Forelimb muscle (tissue), 1 donor: ENCODE measurements at regions not wholly inside any gene's neighbourhood (a gene's known extent, or its start where the extent isn't known, plus 50 kb on each side); places are given as distances from the start of the nearest gene placed in this dataset.
"Not testable (repeated sequence)": the region's sequence is repeated elsewhere in the genome, so short reads cannot be mapped to it uniquely, and the experiment has no call there.

Experiments used
- DNase-seq: peaks from one replicate; pipeline ENCODE4 v3.0.0-alpha.2; 2013; ENCODE audit warnings: low read depth

DNA sequence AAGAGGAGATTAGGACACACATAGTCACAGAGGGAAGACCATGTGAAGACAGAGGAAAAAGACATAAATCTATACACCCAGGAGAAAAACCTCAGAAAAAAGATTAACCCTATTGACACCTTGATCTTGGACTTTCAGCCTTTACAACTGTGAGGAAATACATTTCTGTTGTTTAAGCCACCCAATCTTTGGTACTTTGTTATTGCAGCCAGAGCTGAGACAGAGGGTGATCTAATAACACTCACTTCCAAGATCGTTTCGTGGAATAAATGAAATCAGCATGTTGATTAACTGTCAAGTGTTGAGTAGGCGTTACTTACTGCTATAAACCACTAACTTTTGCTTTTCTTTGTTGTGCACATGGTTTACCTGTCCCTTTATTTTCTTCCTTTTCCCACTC lies 361.2 kb upstream of the RIOK2 start:
- no peak for DNase-seq

DNA sequence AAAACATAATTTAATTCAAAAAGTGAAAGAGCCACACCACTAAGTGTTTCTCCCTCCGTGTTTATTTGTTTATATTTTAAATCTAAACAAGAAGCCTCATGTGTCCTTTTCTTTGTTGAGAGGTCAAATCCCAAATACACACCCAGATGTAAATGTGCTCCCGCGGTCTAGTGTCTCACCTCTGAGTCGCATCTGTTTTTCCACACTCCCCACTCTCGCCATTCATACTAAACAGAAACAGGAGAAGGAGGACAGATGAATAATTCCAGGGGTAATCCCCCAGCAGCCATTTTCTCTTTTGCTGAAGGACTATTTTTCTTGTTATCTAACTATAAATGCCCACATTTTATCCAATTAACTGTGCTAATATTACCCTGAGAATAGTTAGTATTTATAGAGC lies 361.6 kb upstream of the RIOK2 start:
- DNase-seq = no peak

DNA sequence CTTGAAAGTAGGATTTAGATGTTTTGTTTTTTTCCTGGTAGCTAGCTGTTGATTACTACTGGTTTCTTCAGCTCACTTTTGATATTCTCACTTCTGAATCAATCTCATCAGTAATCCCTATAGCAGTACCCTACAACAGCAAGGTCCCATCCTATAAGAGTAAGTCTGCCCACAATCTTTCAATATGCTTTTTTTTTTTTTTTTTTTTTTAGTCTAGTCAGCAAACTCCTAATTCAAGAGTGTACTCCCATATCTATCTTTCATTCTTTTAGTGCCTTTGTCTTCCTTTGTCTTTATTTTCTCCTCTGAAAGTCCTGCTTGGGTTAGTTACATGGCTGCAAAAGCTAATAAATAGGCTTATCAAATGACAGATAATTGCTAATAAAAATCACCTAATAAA lies 362.4 kb upstream of the RIOK2 start:
- DNase-seq = no peak

DNA sequence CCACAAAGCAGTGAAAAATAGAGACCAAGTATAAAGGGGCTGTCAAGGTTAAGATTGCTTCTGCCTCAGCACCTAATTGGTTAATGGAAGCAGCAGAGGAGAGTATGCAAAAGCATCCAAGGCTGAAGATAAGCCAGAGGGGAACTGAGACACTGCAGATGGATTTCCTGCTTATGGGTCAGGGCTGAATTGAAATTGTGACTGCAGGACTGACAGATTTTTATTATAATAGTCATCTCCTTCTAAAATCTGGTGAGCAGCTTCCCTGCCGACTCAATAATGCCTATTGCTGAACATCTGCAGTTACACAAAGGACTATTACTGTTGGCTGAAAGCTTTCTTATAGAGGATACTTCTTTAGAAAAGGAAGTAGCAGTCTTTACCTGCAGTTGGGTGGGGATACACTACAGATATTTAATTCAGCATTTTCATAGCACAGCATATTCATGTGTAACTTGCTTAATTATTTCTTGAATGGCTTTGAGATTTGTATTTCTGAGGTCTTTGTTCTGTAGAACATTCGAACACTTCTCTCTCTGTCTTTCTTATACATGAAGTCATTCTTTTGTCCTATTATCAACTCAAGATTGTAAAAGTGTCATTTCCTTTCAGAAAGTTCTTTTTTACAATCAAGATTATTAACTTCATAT lies 363.0 kb upstream of the RIOK2 start:
- no peak for DNase-seq

DNA sequence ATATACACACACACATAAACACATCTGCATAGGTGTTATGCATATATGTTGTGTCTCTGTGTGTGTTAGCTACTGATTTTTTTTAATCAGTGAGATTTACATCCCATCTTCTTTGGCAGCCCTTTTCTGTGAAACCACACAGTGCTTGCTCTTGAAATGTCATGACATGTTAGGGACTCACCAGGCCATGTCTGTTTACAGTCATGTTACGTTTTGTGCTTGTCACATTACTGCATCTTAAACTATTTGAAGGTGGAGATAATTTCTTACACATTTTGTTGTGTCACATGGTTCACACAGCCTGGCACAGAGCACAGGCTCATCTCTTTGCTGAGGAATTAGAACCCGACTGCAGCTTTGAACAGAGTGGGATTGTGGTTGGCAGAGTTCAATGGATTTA lies 364.4 kb upstream of the RIOK2 start:
- DNase-seq = no peak

DNA sequence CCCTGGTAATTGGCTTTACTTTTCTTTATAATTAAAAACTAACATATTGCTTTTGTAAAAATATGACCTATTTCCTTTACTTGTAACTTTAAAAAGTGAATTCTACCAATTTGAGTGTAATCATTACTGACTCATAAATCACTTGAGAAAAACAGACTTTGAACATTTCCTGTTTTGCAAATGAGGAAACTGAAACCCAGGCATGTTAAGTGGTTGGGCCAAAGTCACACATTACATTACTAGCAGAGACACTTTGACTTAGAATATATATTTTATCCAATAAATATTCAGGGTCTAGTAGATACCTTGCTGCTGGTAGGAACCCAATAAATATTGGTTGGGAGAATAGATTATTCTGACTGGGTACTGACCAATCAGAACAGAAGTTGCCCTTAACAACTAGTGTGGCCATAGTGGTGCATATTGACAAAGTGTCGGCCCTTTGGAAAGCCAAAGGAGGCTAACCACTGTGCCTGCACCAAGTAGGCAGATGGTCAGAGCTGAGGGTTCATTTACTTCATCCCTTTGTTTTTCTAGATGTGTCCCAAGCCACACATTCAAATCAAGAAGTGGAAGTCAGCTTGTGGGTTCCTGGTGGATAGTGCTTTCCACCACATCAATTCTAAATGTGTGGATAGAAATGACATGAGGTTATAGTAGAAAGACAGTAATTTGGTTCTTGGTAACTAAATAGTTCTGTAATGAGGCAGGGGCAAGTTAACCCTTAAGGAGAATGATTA lies 365.1 kb upstream of the RIOK2 start:
- no peak for DNase-seq

DNA sequence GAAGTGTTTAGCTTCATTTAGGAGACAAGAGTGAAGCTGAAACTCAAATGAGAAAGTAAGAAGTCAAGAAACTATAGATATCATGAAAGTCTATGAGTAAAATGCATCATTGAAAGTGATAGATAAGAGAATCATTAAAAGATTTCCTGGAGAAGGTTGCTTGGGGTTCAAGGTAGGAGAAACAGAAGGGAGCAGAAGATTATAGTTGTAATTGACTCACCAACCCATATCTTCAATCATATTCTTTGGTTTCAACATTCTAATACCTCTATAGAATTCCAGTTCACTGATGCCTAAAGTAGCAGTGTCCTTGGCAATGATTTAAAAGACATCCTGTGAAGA lies 365.7 kb upstream of the RIOK2 start:
- DNase-seq = no peak

DNA sequence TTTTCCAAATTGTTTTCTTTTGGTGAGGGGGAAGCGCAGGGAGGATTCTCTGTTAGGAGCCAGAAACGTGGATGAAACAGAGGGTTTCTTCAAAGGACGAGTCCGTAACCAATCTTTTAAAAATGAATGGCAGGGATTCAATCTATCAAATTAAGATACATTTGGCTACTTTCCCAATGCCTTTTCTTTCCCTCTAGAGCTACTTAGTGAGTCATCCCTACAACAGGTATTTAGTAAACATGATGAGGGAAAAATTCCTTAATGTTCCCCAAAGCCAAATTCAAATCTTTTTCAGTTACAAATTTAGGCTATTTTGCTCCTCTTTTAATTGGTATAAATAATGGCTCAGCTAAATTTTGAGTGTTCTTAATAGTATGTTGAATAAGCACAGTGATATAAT lies 366.4 kb upstream of the RIOK2 start:
- no peak for DNase-seq

DNA sequence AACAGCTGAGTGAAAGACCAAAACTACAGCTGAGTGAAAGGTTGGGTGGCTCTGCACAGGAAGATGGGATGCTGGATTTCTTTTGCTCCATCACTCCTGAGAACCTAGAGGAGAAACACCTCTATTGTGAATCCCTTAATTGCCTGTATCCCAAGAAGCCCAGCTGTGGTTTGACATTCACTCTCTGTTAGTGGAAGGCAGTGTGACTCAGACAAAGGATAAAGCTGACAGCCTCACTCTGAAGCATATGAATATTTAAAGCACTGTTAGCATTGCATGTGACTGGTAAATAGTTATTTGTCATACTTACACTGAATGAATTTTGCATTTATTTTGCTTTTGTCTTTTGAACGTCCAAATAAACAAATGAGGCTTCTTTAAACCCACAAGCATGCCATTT lies 367.1 kb upstream of the RIOK2 start:
- no peak for DNase-seq

DNA sequence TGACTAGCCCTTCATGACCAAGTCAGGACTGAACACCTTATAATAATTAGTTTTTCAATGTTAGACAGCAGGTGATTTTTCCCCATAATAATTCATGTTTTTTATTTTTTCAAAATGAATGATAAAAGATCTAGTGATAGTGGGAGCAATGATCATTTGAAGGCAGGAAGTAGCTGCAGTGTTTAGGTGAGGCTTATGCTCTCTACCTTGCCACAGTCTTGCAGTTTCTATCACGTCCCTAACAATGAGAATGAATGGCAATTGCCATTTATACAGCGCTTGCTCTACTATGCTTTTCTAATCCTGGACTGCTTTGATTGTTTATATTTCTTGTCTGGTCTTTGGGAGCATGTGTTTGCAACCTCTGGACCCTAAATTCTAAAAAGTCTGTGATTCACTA lies 367.8 kb upstream of the RIOK2 start:
- no peak for DNase-seq

DNA sequence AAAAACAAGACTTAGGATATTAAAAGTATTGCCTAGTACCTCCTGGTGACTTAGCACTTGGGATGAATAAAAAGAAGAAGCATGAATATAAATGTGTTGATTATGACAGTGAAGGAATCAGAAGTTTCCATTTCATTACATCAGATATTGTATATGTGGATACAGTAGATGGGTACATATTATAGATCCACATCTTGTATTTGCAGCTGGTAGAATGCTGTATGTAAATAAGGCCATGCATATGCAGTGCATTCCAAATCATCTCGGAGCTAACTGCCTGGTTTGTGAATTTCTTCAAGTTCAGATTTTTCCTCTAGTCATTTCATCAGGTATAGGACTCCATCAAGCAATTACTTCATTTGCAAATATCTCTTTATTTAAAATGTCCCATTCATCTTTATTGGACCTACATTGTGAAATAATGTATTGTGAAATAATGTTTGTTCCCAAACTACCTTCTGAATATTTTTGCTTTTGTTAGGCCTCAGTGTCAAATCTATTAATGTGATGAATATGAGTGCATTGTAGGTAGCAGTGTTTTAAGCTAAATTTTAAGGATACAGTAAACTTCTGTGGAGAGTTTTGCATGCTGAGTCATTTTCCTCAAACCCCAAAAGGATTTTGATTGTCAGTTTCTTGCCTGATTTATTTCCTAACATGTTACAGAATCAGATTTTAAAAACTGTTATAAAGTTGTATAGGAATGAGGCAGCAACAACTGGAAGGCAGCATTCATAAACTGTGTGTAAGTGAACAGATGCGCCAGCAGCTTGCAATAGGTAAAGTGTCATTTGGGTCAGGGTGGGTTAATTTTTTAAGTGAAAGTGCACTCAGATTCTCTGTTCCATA lies 370.8 kb upstream of the RIOK2 start:
- DNase-seq = no peak

DNA sequence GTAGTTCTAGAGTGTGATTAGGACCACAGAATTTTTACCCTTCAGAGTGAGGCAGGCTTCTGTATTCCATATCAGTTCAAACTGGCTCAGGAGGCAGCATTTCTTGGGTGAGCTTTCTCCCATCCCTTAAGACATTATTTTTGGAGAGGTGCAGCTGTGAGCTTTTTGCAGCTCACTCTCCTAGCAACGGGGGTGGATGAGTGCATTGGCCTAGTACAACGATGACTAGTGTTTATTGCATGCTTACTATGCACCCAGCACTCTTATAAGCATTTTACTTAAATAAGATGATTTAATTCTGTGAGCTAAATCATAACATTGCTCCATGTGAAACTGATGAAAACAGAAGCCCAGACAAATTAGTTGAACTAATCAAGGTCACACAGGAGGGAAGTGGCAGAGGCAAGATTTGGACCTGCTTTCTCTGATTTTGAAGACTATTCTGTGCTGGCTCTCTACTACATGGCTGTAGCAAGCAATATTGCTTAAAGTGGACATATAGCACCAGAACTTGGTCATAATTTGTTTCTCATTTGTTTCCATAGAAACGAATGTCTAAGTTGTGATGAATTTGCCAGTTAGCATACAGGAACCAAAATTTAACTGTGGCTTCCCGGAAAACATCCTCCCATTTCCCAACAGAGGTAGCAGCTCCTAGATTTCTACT lies 372.1 kb upstream of the RIOK2 start:
- no peak for DNase-seq

DNA sequence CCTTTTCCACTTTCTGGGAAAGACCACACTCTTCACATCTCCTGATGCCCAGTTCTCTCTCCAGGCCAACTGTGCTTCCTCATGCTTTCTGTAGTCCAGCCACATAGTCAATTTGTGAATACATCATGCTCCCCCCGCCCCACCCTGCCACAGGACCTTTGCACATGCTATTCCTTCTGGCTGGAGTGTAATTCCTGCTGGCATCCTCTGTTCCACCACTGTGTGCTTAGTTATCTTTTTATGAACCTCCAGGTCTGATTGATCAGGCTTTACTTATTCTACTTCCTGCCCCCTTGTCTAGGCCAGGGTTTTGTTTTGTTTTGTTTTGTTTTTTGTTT lies 372.6 kb upstream of the RIOK2 start:
- DNase-seq = no peak

DNA sequence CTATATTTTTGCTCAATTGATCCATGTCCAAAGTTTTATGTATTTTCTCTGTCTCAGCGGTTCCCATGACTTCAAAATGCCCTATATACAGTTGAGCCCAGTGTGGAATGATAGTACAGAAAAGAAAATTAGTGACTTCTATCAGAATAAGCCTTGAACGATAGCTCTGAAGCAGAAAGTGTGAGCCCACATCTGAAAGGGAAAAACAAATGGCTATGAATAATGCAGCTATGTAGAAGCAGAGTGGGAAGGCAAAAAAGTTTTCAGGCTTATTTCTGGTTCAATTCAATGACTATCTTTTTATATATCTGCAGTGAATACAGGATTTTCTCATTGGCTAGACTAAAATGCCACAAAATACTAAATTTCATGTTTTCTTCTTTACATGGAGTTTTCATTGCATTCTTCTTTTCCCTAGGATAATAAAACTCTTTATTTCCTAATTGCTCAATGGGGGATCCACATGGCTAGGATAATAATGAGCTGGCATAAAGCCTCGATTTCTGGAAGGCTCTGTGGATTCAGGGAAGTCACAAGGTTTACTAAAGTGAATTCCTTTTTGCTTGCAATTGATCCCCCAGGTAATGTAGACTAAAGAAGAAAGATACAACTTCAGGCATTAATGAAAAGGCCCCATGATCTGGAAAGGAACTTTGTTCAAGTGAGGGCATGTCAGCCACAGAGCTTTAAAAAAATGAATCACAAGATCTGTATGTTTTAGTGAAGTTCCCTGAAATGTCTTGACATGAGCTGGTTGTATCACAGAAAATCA lies 377.0 kb upstream of the RIOK2 start:
- no peak for DNase-seq

DNA sequence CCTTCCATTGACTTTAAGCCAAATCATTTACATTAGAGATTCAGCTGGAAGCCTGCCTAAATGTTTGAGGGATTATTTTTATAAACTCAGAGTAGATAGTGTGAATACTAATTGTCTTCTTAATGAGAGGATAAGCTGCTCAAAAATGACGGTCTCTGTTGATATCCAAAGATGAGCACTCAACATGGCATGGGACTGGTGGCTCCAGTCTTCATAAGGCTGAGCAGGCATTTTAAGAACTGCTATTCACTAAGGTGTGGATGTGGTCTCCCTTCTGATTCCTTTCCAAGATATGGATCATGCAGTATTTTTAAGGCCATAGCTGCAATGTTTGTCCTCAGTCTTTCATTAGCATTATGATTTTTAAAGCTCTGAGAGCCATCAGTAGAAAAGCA lies 377.5 kb upstream of the RIOK2 start:
- no peak for DNase-seq

DNA sequence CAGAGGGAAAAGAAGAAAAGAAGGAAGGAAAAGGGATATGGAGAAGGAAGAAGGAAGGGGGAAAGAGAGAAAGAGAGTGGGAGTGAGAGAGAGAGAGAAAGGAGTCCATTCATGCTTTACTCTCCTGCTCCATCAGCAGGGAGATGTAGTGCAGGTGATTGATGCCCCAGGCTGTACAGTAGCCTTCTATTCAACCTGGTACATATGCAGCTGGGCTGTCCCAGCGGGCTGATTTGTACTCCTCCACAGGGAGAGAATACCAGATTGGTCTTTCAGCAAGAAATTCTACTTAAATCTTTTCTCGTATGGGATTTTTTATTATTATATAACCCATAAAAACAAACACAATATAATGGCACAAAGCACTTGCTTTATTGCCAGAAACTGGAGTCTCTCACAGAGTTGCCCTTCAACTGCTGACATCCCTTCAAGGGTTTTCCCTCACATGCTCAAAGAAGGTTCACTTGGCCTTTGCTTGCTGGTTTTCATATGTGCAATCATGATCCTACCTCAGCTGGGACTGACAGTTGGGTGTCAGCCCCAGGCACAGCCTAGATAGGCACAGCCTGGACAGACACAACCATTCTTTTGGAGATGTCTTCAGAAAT lies 380.1 kb upstream of the RIOK2 start:
- DNase-seq = no peak

DNA sequence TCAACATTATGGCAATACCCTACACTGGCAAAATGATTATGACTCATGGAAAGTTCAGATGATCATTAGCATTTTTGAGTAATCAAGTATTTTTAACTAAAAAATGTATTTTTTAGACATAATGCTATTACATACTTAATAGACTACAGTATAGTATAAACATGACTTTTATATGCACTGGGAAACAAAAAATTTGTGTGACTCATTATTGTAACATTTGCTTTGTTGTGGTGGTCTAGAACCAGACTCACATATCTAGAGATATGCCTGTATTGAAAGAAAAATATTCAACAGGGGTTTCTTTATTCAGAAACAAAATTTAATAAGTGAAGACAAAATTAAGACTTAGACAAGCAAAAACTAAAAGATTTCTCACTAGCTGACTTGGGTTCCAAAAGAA lies 385.3 kb upstream of the RIOK2 start:
- no peak for DNase-seq

DNA sequence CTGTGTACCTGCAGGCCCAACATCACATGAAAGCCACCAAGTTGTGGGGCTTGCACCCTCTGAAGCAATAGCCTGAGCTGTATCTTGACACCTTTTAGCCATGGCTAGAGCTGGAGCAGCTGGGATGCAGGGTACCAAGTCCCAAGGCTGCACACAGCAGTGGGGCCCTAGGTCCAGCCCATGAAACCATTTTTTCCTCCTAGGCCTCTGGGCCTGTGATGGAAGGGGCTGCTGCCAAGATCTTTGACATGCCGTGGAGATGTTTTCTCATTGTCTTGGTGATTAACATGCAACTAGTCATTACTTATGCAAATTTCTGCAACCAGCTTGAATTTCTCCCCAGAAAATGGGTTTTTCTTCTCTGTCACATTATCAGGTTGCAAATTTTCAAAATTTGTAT lies 387.2 kb upstream of the RIOK2 start:
- DNase-seq = no peak

DNA sequence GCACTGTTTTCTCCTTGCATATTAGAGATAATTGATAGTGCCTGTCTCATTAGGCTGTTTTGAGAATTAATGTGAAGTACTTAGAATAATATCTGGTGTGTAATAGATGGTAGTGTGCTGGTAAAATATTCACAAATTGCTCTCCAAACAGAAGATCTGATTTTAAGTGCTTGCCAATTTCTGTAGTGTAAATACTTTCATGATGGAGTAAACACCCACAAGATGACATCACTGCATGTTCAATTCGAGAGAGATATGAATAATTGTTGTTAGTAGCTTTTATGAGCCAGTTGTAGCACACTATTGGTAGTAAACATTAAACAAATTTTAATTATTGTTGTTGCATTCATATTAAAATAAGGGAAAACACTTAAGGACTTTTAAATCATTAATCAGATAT lies 392.3 kb upstream of the RIOK2 start:
- no peak for DNase-seq

DNA sequence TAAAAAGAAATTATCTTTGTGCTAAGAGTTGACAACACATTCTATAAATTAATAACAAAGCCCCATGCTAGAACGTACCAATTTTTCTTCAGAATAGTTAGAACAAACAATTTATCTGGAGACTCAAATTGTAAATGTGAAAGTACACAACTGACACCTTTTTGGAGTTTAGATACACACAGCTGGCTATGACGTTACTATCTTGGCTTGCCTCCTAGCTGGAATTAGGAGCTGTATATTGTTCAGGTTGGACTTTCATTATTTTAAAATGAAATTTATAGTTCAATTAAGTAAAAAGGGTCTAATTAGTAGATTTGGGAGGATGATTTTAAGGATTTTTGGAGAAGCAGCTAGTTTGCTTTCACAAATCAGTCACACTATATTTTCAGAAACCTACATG lies 393.9 kb upstream of the RIOK2 start:
- peak; percentile 73 for DNase-seq

DNA sequence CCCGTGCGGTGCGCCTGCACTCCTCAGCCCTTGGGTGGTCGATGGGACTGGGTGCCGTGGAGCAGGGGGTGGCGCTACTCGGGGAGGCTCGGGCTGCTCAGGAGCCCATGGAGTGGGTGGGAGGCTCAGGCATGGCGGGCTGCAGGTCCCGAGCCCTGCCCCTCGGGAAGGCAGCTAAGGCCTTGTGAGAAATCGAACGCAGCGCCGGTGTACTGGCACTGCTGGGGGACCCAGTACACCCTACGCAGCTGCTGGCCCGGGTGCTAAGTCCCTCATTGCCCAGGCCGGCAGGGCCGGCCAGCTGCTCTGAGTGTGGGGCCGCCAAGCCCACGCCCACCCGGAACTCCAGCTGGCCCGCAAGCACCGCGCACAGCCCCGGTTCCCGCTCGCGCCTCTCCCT lies 396.9 kb upstream of the RIOK2 start:
- not testable (repeated sequence) for DNase-seq
